HPDE6-E6E7 (cell line): ENCODE measurements at regions not wholly inside any gene's neighbourhood (a gene's known extent, or its start where the extent isn't known, plus 50 kb on each side); places are given as distances from the start of the nearest gene placed in this dataset.

ENCODE experiments used
- DNase-seq: peaks from one replicate; pipeline ENCODE4 v3.0.0; 2011; ENCODE audit warnings: missing footprints; ENCODE audit errors: extremely low spot score

DNA sequence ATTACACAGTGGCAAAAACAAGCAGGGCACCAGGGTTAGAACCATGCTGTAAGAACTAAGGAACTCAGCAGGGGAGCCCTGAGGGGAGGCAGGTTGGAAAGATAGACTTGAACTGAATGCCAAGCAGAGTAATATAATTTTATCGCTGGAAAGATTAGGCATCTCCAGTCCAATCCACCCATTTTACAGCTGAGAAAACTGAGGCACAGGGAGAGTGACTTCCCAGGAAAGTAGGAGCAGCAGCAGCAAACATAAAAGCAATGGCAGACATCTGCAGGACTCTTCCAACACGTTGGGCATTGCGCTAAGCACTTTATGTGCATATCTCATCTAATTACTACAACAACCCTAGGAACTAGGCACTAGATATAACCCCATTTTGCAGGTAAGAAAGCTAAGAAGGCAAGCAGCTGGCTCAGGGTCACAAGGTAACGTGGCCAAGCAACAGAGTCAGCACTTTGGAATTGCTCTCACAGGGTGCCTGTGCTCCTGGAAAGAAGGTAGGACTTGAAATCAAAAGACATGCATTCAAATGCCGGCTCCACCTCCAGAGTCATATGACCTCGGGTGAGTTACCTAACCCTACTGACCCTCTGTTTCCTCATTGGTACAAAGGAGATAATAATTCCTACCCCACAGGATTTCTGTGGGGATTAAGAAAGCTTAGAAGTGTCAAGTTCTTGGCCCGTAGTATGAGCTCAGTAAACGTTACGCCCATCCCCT, 215.3 kb downstream of the BARX2 start:
- DNase-seq: no peak

DNA sequence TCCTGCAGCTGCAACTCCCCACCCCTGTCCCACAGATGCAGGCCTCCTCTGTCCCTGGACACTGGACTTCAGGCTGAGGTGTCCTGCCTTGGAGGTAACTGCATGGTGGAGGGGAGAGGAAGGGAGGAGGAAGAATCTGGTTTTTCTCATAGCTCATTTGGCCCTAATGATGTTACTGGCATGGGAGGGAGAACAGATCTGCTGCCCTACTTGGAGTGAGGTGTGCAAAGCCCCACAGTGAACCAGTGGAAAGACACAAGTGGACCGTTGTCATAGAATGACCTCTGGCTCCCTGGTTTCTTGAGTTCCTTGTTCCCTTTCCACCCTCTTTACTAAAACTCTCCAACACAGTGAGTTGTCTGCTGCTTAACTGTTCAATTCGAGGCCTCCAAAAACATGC, 215.9 kb downstream of the BARX2 start:
- no peak for DNase-seq

DNA sequence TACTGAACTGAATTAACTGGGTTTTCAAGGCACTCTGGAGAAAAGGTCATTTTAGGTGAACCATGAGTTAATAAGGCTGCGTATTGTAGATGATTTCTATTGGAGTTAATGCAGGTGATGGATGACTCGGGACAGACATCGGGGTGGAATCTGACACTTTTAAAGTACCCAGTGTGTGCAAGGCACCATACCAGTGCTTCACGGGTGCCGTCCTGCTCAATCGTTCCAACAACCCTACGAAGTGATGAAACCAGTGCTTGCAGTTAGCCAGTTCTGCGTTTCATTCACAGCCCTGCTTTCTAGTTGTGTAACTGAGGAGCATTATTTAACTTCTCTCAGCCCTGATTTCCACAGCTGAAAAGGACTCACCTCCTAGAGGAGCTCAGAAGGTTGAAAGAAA, 216.5 kb downstream of the BARX2 start:
- DNase-seq: no peak

DNA sequence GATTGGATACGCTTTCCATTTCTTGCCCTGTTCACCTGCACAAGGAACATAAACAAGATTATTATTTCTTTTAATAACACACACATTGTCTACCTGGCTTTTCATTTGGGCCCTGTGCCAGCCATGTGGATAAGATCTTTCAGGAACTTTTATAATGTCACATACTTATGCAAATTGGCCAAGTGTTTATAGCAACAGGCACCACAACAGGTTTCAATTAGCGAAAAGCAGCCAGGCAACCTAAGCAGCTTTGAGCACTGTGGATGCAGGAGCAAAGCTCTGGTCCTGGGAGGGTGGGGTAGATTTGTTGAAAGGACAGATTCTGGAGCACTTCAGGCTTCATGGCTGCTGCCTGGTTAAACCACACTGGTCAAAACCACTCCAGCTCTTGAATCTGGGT, 217.4 kb downstream of the BARX2 start:
- no peak for DNase-seq

DNA sequence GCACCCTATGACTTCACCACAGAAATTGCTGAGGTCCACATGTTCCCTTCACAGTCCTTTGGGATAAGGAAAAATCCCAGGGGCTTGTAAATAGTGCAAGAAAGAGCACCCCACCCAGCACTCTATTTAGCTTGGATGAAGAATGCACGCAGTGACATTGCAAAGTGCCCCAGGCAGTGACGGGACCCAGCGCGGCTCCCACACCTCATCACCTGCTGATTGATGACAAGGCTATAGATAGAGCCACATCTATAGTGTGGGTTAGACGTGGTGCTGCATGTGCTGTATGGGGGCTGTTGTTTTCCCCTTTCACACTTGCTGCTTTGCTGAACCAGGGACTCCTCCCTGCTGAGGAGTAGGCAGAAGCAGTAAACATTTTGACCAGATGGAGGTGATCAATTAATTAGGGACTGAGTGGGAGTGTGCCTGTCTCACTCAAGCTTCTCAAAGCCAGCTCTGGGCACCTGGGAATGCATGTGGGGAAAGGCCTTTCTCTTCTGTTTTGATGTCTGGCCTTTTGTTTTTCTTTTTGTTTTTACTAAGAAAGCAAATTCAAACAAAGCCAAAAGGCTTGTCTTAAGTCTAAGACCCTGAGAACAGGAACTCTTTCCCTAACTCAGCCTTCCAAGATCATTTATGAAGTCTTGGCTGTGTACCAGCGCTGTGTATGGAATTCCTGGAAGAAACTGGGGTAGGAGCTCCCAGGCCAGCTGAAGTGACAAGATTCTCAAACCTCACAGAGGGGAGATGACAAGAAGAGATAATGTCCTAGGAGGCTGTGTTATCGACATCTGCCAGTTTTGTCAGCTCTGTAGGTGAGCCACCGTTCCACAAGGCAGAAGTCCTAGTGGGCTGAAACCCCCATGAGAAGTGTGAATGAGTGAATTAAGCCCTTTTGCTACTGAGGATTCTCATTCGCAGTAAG, 219.7 kb downstream of the BARX2 start:
- DNase-seq: no peak

DNA sequence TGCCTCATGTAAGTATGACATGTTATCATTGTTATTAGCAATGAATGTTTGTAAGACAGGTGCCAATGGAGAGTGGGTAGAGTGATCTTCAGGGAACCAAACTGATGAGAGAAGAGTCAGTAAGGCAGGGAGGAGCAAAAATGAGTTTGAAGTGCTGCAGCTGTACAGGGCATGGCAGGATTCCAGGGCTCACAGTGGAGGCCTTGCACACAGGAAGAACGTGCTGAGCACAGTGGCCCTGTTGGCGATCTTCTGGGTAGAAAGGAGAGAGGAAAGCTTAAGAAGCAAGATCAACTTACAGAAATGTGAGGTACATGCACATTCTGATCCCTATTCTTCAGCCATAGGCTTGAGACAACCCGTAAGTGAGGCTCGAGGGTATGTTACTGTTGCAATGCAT, 219.3 kb upstream of the TMEM45B start:
- no peak for DNase-seq

DNA sequence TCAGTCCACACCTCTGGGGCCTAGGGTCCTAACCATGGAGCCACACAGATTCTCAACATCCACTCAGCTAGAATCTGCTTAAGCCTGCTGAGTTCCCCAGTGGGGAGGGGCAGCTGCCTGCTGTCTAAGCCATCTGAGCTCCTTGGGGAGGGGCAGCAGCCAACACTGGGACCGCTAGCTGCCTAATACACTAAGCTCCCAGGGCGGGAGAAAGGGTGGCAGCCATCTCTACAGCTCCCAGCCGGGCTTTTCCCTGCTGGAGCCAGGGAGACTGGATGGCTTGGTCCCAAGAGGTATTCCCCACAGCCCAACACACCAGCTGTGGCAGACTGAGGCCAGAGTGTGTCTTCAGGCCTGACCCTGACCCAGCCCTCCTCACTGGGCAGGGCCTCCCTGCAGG, 217.3 kb upstream of the TMEM45B start:
- DNase-seq: no peak

DNA sequence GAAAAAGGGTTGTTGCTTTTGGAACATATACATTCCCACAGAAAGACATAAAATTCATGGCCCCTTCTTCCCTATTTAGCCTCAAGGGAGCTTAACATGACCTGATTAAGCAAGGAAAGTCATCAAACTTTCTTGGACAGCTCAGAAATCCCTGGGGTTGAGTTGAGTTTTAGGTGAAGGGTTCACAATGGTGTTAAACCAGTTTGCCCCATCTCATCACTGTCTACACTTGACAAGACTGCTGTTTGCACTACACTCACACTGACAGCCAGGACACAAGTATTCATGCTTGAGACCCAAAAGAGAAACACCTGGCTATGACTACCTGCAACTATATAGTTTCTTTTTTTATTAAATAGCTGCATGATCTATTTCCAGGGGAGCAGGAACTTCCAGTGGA, 209.8 kb upstream of the TMEM45B start:
- DNase-seq: no peak

DNA sequence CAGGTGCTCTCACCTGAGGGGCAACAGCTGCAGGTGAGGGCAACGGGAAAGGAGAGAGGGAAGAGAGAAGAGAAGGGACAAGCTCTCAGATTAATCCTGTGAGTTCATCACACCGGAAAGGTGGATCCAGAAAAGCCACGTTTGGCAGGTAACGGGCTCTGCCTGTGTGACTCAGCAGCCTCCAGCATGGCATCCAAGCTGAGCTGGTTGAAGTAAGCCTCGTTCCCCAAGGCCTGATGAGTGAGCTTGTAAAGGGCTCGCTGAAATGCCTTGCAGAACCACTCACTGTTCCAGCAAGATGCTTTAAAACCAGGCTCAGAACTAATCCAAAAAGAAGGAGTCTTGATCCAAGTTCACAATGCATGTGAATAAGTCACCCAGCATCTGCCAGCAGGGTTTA, 206.9 kb upstream of the TMEM45B start:
- peak; percentile 76 for DNase-seq

DNA sequence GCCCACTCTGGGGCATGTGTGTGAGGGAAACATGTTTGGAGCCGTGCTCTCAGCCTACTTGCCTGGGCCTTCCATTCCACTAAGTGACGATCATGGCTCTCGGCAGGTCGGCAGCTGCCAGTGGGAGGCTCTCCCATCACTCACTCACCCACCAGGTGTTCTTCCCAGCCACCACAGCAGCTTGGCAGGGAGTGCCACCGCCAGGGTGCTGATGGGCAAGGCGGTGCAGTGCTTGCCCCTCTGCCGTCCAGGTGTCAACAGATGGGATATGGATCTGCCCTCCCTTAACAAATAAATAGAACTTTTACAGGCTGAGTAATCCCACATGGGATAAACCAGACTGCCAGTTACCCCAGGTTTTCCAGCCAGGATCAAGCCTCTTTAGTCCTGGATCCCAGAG, 205.5 kb upstream of the TMEM45B start:
- no peak for DNase-seq

DNA sequence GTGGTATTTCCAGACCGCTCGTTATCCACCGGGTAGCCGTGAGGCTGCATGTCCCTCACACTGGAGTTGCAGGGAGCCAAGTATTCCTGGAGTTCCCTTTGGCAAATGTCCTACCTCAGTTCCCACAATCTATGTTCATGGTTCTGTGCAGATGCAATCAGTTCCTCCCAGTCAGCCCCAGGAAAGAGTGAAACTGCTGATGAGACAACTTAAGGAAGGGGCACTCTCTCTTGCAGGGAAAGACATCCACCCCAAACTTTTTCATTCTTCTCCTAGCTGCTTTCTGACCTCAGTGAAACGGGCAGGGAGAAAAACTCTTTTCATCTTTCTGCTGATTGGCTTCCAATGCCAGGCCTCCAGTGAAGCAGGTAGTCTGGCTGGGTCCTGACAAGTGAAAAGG, 205.1 kb upstream of the TMEM45B start:
- no peak for DNase-seq

DNA sequence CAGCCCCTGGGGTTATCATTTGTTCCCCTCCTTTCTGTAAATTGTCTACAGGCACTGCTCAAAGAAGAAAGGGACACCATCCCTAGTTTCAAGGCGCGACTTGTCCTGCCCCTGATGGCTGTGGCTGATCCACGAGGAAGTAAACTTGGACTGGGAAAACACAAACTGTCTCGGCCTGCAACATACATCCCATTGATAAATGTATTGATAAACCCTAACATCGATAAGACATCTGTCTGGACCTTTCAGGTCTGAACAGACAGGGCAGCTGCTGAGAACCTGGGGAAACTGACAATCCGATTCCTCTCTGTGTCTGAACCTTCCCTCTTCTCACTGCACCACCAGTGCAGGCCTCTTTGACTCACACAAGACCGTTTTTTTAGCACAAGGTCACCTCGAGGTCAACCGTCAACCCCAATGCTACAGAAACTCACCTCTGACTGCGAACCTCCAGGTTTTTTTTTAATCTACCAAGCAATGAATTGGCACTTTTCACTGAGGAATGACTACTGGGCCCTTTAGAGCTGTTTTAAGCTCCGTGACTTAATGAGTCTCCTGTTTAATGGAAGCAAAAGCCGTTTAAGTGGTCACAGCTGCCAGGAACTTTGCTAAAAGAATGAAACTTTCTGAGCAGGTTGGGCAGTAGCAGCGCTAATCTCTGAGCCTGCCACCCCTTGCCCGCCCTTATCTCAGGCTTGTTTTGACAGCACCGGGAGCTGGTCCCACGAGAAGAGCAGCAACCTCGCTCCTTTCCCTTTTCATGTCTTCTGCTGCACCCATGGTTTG, 203.8 kb upstream of the TMEM45B start:
- DNase-seq: no peak

DNA sequence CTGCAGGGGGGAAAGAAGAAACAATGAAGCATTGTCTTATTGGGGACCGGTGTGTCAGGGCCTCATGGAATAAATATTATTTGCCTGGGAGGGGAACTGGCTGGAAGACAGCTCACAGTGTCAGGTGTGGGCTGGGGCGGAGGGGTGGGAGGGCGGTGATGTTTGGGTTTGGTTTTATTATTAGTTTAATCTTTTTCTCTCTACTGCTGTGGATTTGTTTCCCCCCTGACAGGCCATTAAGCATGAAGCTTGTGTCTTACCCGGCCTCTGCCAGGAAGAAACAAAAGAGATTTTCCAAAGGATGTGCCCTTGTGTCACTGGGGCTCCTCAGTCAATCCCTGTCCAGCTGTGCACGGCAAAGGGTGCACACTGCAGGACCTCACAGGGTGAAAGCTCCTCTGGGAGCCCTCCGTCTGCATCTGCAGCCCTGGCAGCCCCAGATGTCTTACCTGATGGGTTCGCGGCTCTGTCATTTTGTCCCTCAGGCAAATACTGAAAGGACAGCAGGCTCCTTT, 203.1 kb upstream of the TMEM45B start:
- no peak for DNase-seq

DNA sequence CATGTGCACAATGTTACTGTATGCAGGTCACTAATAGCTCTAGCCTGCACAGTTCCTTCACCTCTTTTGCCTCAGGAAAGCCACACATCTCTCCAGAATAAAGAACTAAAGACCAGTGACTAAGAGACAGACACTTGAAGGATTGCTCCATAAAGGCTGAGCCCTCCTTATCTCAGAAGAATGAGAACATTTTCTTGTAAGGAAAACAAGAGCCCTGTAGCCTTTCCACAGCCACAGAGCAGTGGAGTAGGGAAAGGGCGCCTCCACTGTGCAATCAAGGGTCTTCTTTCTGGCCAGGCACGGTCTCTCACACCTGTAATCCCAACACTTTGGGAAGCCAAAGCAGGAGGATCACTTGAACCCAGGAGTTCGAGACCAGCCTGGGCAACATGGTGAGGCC, 202.6 kb upstream of the TMEM45B start:
- DNase-seq: no peak

DNA sequence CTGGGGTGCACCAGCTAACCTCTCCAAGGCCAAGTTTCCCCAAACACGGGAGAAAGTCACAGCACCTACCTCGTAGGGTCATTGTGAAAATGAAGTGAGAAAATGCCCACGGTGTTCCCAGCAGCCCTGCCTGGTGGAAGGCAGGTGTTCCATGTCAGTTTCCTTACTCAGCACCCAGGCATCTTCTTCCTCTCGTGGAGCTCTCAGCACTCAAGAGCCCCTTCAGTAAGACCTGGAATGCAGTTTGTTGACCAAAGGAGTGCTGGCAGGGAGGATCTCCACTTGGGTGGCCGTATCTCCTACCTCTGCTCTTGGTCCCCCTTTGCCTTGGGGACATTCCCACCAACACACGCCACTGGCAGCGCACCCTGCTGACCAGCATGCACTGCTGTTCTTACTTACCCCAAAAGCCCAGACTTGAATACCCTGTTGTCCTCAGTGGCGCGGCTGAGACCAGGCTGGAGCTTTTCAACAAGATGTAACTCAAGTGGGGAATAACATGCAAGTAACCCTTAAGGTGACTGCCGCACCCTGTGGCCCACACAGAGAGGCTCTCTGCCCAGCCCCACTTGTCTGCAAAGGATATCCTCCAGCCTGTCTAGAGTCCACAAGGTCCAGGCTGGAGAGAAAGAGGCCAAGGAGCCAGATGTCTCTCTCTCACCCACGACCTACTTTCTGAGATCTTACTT, 201.2 kb upstream of the TMEM45B start:
- DNase-seq: no peak

DNA sequence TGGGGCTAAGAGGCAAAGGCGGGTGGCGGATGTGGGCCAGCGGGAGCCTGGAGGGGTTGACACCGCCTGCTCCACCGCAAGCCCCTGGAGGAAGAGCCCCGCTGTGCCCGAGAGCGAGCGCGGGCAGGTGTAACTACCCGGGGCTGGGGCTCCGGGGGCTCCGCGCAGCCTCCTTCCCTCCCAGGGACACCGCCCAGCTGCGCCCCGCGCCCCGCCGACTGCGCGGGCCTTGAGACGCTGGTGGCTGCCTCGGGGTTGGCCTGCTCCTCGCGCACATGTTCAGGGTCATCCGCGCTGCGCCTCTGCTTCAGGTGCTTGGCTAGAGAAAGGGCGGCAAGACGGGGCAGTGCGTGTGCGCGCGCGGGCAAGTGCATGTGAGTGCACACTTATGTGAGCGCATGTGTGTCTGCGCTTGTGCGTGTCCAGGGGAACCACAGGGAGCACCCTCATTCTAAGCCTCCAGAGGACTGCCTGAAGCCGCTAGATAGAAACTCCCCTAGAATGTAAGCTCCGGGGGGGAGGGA, 197.5 kb upstream of the TMEM45B start:
- no peak for DNase-seq

DNA sequence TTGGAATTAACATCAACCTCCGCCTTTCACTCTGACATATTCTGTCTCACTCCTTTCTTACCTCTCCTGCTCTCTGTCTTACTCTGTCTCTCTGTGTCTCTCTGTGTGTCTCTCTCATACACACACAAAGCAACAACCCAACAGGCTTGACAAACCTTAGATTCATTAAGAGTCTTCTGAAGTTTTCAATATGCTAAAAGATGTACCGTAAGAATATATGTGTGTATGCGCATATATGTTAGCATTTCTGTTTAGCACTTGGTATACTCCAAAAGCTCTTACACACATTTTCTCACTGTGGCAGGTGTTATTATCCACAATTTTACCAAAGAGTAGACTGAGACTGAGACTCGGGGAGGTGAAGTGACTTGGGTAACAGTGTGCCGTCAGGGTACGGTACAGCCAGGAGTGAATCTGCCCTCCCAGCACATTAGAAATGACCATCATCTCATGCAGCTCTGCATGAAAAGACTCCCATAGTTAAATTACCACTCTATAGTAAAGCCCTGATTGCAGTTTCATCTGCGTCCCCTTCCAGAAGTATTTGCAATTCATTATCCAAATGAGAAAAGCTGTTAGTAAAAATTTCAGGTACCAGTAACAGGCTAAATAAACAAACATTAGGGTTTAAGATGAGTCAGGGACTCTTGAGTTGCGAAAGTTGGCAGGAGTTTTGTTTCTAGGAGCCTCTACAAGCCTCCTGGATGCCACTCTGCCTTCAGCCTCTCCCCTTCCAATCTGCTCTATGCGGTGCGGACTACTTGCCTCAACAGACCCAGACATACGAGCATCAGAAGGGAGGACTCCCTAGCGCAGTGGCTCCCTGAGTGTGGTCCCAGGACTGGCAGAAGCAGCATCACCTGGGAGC, 195.2 kb upstream of the TMEM45B start:
- peak; percentile 32 for DNase-seq

DNA sequence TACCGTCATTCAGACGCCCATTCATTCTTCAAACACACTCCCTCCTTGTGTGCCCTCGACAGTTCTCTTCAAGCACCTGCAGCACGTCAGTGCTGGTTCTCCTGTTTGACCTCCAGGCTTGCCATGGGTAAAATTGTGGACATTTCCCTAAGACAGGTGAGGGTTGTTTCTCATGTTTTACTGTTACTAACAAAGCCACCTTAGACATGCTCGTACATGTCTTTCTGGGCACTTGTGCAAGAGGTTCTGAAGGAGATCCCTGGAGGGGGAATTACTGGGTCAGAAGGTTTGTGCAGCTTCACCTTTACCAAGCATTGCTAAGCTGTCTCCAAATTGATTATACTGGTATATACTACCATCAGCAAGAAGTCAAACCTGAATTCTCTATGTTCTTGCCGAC, 189.7 kb upstream of the TMEM45B start:
- peak; percentile 60 for DNase-seq

DNA sequence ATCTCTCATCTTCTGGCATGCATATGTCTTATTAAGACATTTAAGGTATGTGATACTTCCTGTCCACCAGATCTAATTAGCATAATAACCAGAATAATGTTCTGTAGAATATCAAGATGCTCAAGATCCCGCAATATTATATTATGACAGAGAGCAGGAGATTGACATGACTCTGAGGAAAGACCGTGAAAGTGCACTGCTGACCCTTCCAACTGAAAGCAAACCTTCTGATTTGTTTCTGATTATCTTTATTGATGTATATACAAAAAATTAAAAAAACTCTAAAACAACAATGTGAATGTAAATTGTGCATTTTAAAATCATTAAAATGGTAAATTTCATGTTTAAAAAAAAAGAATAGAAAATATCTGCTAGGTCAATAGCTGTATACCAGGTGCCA, 184.4 kb upstream of the TMEM45B start:
- no peak for DNase-seq

DNA sequence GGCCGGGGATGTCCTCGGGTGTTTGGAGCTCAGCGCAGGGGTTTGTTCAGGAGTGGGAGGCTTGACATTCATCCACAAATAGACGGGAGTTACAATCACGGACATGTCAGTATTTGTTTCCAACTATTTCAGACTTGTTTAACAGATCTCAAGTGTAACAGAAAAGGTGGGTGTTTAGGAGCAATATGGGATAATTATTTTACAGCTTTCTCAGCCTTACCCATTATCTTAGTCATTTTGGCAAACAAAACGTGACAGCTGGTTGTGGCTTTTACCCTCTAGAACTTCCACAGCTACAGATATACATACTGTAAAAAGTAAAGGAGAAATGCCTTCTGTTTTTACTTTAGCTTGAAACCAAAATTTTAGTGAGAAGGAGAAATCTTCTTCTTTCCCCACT, 178.7 kb upstream of the TMEM45B start:
- DNase-seq: no peak
